Endothelial cell of umbilical vein (primary cell): ENCODE measurements at regions not wholly inside any gene's neighbourhood (a gene's known extent, or its start where the extent isn't known, plus 50 kb on each side); places are given as distances from the start of the nearest gene placed in this dataset.

ENCODE experiments used
- BruUV-seq: library from RNA; stranded (reverse); fragments of 400-500 nt; replicated peaks from 2 replicates; lab custom pipeline; 2021; lab: Mats Ljungman, UMichigan
- CTCF ChIA-PET: fragments of 300-600, 350-600 bp; sonication (Branson Sonifier 250); formaldehyde crosslinking; loops from one replicate; lab custom pipeline; 2021; ENCODE audit warnings: antibody characterized with exemption, inconsistent platforms; lab: Charles Lee
- POLR2A ChIA-PET: fragments of 300-600, 350-600 bp; sonication (Branson Sonifier 250); formaldehyde crosslinking; loops from one replicate; lab custom pipeline; 2021; ENCODE audit warnings: antibody characterized with exemption, inconsistent platforms; lab: Charles Lee
- DNase-seq: peaks from one replicate; pipeline ENCODE4 v3.0.0-alpha.2; 2011; ENCODE audit warnings: low read depth, low spot score
- FAIRE-seq: peaks from 2 replicates; lab custom pipeline; 2011; peaks lifted over from hg19 to GRCh38; lab: Jason Lieb, UNC
- H2AFZ ChIP-seq: 2 replicates; pipeline ENCODE4 v1.6.0; 2012; ENCODE audit warnings: low read depth, low read length, control low read depth, inconsistent platforms
- H3K27ac ChIP-seq: 2 replicates; pipeline ENCODE4 v1.5.1; 2011; ENCODE audit warnings: low read depth, mild to moderate bottlenecking, control low read depth, low read length, moderate library complexity; ENCODE audit not compliant: insufficient read depth
- H3K27me3 ChIP-seq, 2 experiments: 2 replicates each; pipeline versions ENCODE4 v1.6.0 to v1.6.1; 2011; ENCODE audit warnings: low read length in 2 of 2, mixed read lengths in 1 of 2; ENCODE audit not compliant: control insufficient read depth in 2 of 2, insufficient read depth in 2 of 2
- H3K36me3 ChIP-seq, 2 experiments: 2 replicates in 1 of 2; 3 replicates in 1 of 2; pipeline ENCODE4 v1.5.1; 2011; ENCODE audit warnings: low read length in 2 of 2, mild to moderate bottlenecking in 1 of 2, moderate library complexity in 1 of 2; ENCODE audit not compliant: control insufficient read depth in 2 of 2, insufficient read depth in 2 of 2; ENCODE audit errors: extremely low read depth in 1 of 2
- H3K4me1 ChIP-seq: 3 replicates; pipeline ENCODE4 v1.5.1; 2011; ENCODE audit warnings: mild to moderate bottlenecking, low read length; ENCODE audit not compliant: control insufficient read depth, insufficient read depth; ENCODE audit errors: extremely low read depth
- H3K4me2 ChIP-seq: 2 replicates; pipeline ENCODE4 v1.6.1; 2011; ENCODE audit warnings: low read length, control low read depth, mixed read lengths; ENCODE audit not compliant: insufficient read depth
- H3K4me3 ChIP-seq, 3 experiments: fragments of 200-600 bp in 1 of 3; sonication (generic), shearing (Covaris generic) in 1 of 3; replicated peaks in 1 of 3; 2 replicates each; pipeline ENCODE4 v1.5.1; 2011 to 2016; ENCODE audit warnings: control low read depth in 3 of 3, low read length in 3 of 3, mild to moderate bottlenecking in 2 of 3, inconsistent platforms in 1 of 3, low read depth in 1 of 3, moderate library complexity in 1 of 3; ENCODE audit not compliant: insufficient read depth in 1 of 3
- H3K79me2 ChIP-seq: 2 replicates; pipeline ENCODE4 v1.6.0; 2012; ENCODE audit warnings: low read length, inconsistent platforms; ENCODE audit not compliant: control insufficient read depth, insufficient read depth
- H3K9ac ChIP-seq: replicated peaks from 2 replicates; pipeline ENCODE3; 2011; ENCODE audit warnings: low read length, control low read depth; ENCODE audit not compliant: insufficient read depth; ENCODE audit errors: extremely low read depth
- H3K9me1 ChIP-seq: replicated peaks from 3 replicates; pipeline ENCODE4 v1.6.0; 2011; ENCODE audit warnings: mild to moderate bottlenecking, low read length; ENCODE audit not compliant: control insufficient read depth, insufficient read depth; ENCODE audit errors: extremely low read depth
- H3K9me3 ChIP-seq: replicated peaks from 2 replicates; pipeline ENCODE4 v1.5.1; 2012; ENCODE audit warnings: low read length, inconsistent platforms; ENCODE audit not compliant: control insufficient read depth, insufficient read depth
- H4K20me1 ChIP-seq: replicated peaks from 2 replicates; pipeline ENCODE3; 2011; ENCODE audit warnings: mild to moderate bottlenecking, low read length; ENCODE audit not compliant: control insufficient read depth, insufficient read depth; ENCODE audit errors: extremely low read depth
- CTCF ChIP-seq, 2 donors: IDR thresholded peaks; 1 replicate in 1 of 2; 2 replicates in 1 of 2; pipeline ENCODE4 v1.5.1; 2011; ENCODE audit warnings: low read length in 2 of 2, mild to moderate bottlenecking in 2 of 2, moderate library complexity in 2 of 2, control low read depth in 1 of 2, inconsistent platforms in 1 of 2, low read depth in 1 of 2; ENCODE audit not compliant: insufficient read depth in 1 of 2; ENCODE audit errors: extremely low read depth in 1 of 2
- EZH2 ChIP-seq: IDR thresholded peaks from 2 replicates; pipeline ENCODE4 v1.6.1; 2012; ENCODE audit warnings: borderline replicate concordance, low read depth, mild to moderate bottlenecking, moderate library complexity, low read length, inconsistent platforms; ENCODE audit not compliant: severe bottlenecking
- FOS ChIP-seq: IDR thresholded peaks from 2 replicates; pipeline ENCODE4 v1.6.1; 2011; ENCODE audit warnings: mild to moderate bottlenecking, low read length, moderate library complexity, borderline replicate concordance; ENCODE audit not compliant: insufficient read depth
- GATA2 ChIP-seq: IDR thresholded peaks from 2 replicates; pipeline ENCODE4 v1.7.0; 2011; ENCODE audit warnings: low read depth, mild to moderate bottlenecking, moderate library complexity, mixed read lengths, low read length; ENCODE audit not compliant: insufficient read length, insufficient read depth
- JUN ChIP-seq: IDR thresholded peaks from 2 replicates; pipeline ENCODE4 v1.6.1; 2011; ENCODE audit warnings: borderline replicate concordance, low read depth; ENCODE audit not compliant: insufficient read length, insufficient read depth
- MAX ChIP-seq: IDR thresholded peaks from 2 replicates; pipeline ENCODE4 v1.6.1; 2011; ENCODE audit not compliant: insufficient read depth, insufficient read length
- MYC ChIP-seq: IDR thresholded peaks from one replicate; pipeline ENCODE4 v1.6.1; 2011; ENCODE audit warnings: mild to moderate bottlenecking, low read depth, low read length
- POLR2A ChIP-seq: IDR thresholded peaks from 2 replicates; pipeline ENCODE4 v1.6.1; 2012; ENCODE audit warnings: low read depth, mild to moderate bottlenecking, control low read depth, low read length
- POLR2AphosphoS5 ChIP-seq: IDR thresholded peaks from 2 replicates; pipeline ENCODE4 v1.6.1; 2012; ENCODE audit warnings: low read depth, mild to moderate bottlenecking, control low read depth, low read length, moderate library complexity; ENCODE audit not compliant: insufficient read depth
- dilution Hi-C: fragments of 300-500 bp; cut with MboI; formaldehyde crosslinking; loops from one replicate; pipeline ENCODE4 v1.15.0; 2019; ENCODE audit warnings: low sequenced_read_pairs; ENCODE audit not compliant: extremely low pct_ligation_motif_present
- intact Hi-C: fragments of 100-400 bp; cut with micrococcal nuclease; formaldehyde crosslinking; loops from one replicate; pipeline ENCODE4 v1.10.0; 2022

DNA sequence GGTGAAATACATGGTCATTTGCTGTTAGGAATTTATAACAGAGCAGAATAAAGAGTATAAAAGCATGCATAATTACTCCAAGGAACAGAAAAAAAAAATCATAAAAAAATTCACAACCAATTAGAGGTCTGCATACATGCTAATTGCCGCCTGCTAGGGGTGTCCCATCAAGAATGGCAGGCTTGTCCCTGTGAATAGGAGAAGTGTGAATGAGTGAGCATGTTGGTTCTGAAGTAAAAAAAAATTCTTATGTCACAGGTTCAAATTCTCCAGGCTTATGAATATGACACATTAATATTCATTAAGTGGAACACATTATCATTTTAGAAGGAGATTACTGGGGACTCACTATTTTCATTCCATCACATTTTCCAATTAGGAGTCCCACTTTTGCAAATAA is 822.7 kb downstream of the NTRK3 start:
- DNase-seq = no peak
- Histone ChIP-seq H3K27me3 (no peaks in the 10 kb centered on the region), H2AFZ (no peak overlapping the region), H3K9me1 (no peaks in the 10 kb centered on the region), H3K4me1 (no peaks in the 10 kb centered on the region), H3K4me2 (no peak overlapping the region), H3K9me3 (peaks cover 2% of the 10 kb centered on the region), H4K20me1 (no peaks in the 10 kb centered on the region), H3K9ac (no peak overlapping the region), H3K27ac (no peak overlapping the region), H3K36me3 (no peaks in the 10 kb centered on the region), H3K4me3 (no peak overlapping the region), H3K79me2 (no peaks in the 10 kb centered on the region)
- ChIA-PET POLR2A (no interaction called here), CTCF (no interaction called here)
- TF ChIP-seq POLR2AphosphoS5 (no peak), EZH2 (no peak), GATA2 (no peak), MAX (no peak), POLR2A (no peak), JUN (no peak), FOS (no peak), MYC (no peak), CTCF (IDR thresholded peaks at IDR 0.05; ENCODE audit: extremely low read depth in 1 of 2, insufficient read depth in 1 of 2, low read depth in 1 of 2, low read length in 2 of 2) (no peak)
- no TSS peak for BruUV-seq
- dilution Hi-C loops (no loop called here), intact Hi-C loops (no loop called here)
- FAIRE-seq = no peak
